Dermis microvascular lymphatic vessel endothelial cell (primary cell): ENCODE measurements at regions not wholly inside any gene's neighbourhood (a gene's known extent, or its start where the extent isn't known, plus 50 kb on each side); places are given as distances from the start of the nearest gene placed in this dataset.

Experiments
- DNase-seq, 2 donors: peaks; one replicate each; pipeline versions ENCODE4 v3.0.0 to v3.0.0-alpha.2; 2010; ENCODE audit warnings: low read depth in 2 of 2

DNA sequence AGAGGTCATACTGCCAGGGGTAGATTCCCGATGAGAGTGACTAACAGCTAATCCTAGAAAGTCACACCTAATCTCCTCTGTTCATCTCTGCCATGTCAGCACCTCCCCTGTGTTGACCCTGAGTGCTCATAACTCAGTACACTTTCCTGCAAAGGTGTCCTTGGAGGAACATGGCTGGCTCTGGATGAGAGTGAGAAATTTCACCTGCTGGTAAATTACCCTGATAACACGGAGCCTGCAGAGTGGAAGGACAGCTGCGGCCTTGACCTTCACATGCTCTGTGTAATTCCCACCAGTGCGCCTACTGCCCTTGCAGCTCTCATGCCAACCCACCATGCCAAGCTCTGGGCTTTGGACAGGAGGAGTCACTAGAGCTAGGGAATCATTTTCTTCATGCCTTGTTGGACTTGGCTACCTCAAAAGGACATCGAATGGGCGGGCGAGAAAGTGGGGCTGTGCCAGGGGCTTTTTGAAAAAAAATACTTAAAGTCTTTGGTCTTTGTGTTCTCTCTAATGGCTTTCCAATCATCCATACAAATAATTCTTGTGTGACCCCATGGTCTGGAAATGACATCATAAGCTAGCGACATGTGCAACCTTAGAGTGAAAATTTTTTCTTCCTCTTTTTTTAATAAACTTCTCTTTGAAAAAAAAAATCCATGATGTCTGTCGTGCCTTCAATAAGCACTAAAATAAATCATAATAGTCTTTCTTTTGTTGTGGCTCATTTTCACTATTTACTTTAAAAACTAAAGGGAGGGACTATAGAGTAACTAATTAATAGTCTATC is 319.9 kb downstream of the MYCN start:
- DNase-seq = no peak

DNA sequence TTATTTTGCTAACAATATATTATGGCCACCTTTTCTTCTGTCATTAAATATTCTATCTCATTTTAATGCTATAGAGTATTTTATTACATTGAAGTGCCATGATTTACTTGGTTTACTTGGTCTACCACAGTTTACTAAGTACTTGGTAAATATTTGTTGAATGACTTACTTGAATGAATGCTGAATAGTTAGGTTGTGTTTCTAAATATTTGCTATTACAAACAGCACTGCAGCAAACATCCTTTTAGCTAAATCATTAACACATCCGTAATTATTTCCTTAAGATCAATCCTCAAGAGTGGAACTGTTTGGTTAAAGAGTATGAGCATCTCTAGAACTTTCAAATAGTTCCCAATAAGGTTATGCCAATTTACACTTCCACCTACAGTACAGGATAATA is 318.7 kb downstream of the MYCN start:
- no peak for DNase-seq

DNA sequence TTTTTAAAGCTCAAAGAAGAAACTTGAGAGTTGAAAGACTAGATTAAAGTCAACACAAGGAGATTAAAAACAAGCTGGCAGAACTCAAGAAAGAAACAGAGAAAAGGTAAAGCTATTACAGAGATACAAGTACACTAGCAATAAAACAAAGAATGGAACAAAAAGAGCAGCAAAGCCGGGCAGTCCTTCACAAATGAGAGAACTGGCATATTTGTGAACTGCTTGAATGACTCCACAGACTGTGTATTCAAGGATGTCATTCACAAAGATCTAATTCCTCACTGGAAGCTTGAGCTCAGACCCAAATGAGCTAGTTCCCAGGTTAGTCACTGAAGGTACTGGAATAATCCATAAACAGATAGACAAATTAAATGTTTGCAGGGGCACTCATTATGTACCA is 318.0 kb downstream of the MYCN start:
- no peak for DNase-seq

DNA sequence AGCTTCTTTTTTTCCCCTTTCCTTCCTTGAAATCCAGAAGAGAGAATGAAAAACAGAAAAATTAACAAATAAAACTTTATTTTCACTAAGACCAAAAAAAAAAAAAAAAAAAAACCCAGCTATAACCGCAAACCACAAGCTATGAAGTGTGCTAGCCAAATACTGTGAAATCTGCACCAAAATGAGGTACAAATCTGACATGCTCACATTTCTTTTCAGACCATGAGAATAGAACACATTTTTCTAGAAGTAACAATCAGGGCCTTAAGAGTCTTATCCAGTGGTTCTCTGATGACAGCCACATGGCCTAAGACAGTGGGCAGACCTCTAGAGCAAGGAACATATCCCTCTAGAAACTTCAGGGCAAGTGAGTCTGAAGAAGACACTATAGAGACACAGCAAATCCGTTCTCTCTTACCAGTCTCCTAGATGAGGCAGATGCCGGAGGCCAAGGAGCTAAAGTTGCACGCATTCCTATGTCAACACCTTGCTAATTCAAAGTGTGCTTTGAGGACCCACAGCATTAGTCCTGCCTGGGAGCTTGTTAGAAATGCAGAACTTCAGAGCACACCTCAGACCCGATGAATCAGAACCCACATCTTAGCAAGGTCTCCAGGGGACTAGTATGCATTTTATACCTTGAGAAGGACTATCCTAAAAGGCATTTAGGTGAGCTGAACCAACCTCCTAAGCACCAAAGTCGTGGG is 317.1 kb downstream of the MYCN start:
- no peak for DNase-seq

DNA sequence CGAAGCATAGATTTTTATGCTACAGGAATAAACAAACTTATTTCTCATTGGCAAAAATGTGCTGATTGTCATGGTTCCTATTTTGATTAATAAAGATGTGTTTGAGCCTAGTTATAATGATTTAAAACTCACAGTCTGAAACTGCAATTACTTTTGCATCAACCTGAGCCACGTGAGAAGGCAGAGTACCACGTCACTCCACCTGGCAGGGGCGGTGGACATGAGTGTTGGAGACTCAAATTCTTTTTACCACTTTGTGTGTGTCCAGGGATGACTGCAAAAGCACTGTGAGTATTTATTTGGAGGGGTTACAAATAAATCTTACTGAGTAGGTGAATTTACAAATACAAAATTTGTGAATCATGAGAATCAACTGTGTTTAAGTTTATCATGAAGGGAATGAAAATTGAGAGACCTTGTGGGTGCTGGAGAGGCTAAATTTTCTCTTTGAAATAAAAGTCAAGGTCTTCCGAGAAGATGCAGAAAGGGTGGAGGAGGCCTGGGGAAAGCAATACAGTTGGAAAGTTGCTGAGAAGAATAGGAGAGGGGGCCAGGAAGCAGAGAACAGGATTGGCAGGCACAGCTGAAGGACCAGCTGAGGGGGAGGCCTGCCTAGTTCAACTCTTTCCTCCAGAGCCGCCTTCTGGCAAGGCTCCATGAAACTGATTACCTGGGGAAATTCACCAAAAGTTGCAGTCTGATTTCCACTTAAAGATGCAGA is 316.4 kb downstream of the MYCN start:
- no peak for DNase-seq

DNA sequence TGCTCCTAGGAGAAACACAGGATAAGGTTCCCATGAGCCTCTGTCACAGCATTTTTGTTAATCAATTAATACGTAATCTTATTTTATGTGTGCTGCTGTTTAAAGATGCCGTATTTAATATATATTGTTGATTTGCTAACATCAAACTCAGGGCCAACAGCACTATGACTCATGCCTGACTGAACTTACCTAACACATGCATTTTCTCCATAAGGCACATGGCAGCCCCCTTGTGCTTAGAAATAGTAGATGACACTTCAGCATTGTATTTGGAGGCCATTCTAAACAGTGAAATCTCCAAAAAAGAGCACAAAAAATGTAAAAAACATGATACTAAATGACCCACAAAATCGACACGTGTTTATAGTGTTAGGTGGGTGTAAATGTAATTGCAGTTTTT is 314.8 kb downstream of the MYCN start:
- no peak for DNase-seq

DNA sequence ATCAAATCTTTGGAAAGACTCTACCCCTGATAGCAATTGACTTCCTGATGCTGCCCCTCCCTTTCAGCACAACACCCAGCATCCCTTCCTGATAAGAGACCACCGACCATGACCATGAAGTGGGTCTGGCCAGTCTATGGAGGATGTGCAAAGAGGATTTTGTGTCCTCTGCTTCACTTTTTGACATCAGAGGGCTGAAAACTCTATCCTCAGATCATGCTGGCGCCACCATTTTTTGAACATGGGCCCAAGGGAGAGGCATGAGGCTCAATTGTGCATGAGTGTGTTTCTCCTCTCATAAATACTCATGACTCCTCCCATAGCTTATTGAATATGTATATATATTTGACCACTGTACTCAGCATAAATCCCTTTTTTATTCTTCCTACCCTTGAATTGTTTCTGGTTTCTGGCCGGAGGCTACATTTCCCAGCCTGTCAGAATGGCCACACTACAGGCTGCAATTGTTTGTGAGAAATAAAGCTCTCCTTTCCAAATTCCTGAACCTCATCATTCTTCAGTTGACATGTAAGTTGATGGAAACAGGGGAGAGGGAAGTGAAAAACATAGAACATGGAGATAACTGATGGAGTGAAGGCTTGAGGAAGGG is 314.1 kb downstream of the MYCN start:
- no peak for DNase-seq

DNA sequence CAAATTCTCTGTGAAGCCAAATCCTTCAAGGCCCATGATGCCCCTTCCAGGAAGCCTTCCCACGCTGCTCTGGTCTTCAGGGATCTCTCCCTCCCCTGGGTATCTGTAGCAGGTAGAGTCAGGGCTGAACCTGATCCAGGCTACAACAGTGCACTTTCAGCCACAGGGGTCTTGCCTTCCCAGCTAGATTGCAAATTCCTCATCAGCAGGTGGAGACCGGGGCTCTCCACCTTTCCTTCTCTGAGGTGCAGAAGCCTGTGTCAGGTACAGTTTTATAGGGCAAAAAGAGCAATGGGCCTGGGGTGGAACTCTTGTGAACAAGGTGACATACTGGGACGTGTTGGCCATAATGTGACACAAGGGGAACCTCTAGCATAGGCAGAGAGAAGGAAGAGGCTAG is 312.9 kb downstream of the MYCN start:
- no peak for DNase-seq

DNA sequence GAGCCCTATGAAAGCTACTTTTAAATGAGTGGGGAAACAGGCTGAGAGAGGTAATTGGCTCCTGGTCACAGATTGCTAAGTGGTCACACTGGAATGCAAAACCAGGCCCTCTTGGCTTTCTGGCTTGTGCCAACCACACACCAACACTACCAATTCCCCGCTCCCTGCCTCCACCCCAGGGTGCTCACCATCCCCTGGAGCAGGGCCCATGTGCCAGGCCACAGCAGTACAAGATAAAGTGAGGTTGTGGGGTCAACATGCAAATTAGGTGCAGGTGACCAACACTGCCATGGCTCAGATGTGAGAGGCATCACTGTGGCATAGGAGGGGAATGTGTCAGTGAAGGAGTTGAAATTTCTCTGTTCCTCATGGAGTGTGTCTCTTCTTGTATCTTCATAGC is 312.5 kb downstream of the MYCN start:
- DNase-seq = no peak

DNA sequence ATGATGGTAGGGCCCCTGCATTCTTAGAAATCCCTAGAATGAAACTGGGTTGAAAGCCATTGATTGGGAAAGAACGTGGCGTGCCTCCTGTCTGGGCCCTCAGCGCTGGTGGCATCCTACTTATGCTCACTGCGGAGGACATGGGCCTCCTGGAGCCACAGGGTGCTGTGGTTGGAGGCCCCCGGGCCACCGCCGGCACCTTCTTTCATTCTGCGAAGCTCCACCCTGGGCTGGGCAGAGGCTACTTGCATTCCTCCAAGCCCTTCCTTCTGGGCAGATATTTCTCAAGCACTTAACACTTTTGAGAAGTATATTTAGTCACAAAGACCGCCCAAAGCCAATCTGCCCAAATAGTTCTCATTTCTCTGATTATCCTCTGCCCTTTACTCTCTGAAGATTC is 311.9 kb downstream of the MYCN start:
- DNase-seq = no peak

DNA sequence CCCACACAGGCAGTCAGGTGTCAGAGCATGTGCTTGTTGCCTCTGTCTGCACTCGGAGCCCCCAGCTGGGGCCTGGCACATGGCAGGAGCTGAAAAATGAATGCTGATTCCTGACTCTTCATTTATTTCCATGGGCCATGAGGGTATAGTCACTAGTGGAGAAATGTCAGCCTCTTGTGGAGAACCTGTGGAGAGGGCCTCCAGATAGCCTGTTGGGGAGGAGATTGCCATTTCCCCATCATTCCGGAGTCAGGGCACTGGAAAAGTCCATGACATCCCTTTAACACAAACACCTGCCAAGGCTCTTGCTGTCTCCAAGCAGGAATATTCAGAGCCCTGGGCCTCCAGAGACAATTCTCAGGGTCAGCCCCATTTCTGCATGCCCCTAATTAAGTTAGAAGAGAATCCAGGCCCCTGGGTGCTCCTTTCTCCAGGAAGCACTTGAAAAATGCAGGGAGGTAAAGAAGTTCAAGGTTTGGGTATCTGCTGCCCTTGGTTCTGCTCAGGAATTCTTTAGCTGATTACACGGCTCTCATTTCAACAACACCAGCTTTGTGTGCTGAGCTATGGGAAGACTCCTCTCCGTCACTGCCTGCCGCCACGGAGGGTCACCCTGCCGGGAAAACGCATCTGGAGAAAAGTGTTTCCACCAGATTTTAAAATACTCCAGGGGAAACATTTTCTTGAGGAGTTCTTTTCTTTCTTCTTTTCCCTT is 311.3 kb downstream of the MYCN start:
- DNase-seq = no peak

DNA sequence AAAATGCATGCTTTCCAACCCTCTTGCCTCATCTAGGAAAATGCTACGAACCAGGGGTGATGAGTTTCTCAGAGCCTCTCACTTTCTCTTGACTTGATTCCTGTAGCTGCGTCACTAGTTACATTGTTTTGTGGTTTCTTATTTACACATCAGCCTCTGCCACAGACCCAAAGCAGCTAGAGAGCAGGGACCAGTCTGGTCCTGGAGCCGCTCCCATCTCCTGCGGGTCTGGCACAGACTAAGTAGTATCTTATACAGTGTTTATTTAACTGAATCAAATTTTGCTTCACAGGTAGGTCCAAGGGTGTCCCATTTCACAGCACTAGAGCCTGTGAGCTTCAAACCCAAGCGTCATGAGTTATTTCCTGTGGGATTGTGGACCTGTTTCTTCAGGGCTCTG is 310.5 kb downstream of the MYCN start:
- DNase-seq = no peak

DNA sequence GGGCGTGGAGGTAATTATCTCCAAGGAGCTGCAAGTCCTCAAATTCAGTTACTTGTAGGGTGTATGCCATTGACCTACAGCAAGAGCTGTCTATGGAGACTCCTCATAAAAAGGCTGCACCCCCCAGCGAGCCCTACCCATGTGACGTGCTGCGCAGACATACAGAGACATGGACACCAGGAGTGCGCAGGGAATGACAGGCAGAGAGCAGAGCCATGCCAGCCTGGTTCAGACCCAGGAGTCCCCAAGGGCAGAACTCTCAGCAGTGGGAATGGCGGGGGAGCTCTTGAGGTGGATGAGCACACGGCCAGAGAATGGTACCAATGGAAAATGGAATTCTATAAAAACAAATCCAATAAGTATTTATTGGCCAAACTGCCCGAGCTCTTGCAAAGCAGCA is 310.1 kb downstream of the MYCN start:
- DNase-seq = no peak

DNA sequence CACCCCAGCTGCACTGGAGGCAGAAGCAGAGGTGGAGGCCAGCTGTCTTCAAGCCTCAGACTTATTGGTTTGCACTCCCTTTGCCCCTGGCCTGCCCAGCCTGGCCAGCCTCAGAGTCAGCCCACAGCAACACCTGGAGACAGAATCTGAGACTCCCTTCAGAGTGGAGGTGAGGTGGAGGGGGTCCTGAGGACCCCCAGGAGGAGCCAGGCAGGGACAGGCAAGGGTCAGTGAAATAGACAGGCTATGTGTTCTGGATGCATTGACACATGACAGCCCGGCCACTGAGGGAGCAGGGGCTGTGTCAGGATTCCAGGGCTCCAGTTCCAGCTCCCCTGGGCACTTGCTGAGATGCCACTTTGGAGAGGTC is 309.7 kb downstream of the MYCN start:
- DNase-seq = no peak

DNA sequence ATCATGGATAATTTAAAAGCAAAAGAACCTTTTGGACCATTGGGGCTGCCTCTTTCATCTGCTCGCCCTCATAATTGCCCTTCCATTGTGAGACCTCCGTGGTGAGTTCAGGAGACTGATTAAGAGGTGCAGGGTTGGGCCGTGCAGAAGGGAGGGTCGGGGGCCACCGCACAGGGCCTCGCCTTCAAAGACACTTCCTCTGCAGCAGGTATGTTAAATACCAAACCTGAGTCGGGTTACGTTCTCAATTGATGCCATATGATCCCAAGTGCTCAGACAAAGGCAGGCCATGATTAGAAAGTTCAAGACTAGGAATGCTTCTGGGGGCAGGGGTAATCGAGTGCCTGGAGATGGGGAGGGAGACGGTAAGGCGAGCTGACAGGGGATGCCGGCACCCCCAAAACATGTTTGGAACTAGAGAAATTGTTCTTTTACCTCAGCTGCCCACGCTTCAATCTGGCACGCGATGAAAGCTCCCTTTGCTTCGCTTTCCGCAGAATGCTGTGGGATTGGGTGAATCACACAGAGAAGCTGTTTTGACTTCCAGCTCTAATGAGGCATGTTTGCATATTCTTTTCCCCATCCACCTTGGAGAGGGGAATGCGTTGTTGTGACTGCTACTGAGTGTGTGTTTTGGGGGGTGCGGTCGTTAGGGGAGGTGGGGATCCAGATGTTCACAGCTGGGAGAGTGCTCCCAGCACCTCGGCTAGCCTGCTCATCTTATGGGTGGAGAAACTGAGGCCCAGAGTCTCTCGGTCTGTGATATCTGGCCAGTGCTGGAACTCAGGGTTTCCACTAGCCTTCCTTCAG is 309.1 kb downstream of the MYCN start:
- no peak for DNase-seq

DNA sequence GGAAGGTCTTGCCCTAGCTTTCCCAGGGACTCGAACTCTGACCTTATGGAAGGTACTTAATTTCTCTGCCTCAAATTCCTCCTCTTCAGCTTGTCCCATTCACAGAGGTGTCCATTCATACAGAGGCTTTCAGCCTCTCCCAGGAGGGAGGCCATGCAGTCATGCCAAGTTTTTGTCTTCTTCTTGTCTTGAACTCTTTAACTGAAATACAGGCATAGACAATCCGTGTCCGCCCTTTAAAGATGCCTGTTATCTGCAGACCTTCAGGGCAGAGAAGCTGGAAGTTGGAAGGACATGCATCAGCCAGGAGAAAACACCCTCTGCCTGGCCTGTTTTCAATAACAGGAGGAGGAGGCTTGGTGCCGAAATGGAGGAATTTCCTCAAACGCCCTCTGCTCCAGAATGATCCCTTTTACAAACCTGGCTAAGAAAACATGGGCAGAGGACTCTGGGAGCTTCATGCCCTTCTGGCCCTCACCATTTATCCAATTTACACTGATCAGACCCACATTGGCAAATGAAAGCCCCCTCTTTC is 308.3 kb downstream of the MYCN start:
- DNase-seq = no peak

DNA sequence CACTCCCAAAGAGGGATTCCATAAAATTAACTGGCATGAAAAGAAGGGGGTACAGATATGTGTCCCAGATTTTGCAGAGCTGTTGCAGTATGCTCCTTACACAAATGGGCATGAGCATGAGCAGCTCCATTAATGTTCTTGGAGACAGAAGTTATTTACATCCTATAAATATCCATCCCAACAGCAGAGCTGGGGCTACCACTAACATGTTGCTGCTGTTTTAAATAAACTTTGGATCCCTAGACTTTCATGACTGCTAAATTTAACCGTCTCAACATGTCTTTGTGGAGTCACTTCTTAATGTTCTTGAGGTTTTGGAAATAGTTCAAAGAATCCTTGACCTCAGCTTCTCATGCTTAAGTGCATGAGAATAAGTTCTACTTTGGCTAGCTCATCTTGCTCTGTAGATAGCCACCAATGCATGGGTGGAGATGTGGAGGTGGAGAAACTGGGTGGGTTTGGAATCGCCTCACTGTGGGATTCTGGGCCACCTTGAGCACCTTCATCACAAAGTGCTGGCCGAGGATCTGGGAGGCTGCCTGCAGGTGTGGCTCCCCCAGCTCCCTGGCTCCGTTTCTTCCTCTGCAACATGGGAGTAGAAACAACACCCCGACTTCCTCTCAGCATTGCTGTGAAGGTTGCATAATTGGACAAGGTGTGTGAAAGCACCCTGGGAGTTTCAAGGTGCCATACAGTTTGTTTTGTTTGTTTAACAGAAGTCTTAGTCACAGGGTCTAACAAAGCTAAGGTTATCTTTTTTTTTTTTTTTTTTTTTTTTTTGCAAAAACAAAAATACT is 307.2 kb downstream of the MYCN start:
- DNase-seq = no peak

DNA sequence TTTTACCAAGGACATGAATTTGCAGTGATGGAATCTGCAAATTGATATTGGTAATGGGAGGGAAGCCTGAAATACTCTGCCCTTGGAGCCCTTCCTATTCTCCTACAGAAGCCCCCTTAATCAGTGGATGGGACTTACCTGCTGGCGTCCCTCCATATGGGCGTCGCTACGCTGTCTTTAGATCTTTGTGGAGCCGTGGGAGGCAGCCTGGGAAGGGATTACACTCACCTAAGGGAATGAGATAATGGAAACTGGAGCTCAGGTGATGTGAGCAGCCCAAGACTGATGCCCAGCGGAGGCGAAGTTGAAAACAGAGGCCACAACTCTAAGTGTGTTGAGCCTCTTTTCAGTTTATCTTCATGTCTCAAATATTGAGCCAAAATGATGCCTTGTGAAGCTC is 306.6 kb downstream of the MYCN start:
- no peak for DNase-seq

DNA sequence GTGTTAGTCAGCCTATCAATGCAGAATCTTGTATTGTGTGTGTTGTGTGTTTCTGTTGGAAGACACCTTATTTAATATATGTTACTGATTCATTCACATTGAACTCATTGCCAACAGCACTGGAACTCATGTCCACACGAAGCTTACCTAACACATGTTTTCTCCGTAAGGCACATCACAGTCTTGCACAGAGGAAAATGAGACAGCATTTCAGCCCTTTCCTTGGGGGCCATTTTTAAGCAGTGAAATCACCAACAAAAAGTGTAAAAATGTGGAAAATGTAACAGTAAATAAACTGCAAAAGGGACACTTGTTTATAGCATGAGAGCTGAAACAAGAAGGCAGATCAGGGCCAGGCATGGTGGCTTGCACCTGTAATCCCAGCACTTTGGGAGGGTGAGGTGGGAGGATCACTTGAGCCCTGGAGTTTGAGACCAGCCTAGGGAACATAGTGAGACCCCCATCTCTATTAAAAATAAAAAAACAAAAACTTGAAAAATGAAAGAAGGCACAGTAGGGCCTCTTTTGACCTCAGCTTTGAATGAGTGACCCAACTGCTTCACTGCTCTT is 306.0 kb downstream of the MYCN start:
- no peak for DNase-seq
